DMS153 treated with DMSO at 0.1 percent for 48 hours (cell line): ENCODE measurements at regions not wholly inside any gene's neighbourhood (a gene's known extent, or its start where the extent isn't known, plus 50 kb on each side); places are given as distances from the start of the nearest gene placed in this dataset.

Experiments
- DNase-seq: peaks from one replicate; lab custom pipeline; 2025; ENCODE audit not compliant: unreplicated experiment; lab: John Stamatoyannopoulos, UW

- DNase-seq: no peak
Observed at GRCh38 chr14:104318558-104319490, 180.4 kb downstream of the KIF26A start.

- no peak for DNase-seq
Observed at GRCh38 chr14:104319491-104320241, 181.3 kb downstream of the KIF26A start.

- no peak for DNase-seq
Observed at GRCh38 chr14:104320611-104321086, 182.3 kb downstream of the KIF26A start.

- DNase-seq: no peak
Observed at GRCh38 chr14:104321088-104321801, 182.9 kb downstream of the KIF26A start.

GRCh38 chr14:104321802-104322130, 183.4 kb downstream of the KIF26A start:
- no peak for DNase-seq

GRCh38 chr14:104322531-104323366, 184.4 kb downstream of the KIF26A start:
- DNase-seq: peak; percentile 19

- no peak for DNase-seq
Observed at GRCh38 chr14:104323551-104324175, 185.3 kb downstream of the KIF26A start.

GRCh38 chr14:104326848-104327247, 188.5 kb downstream of the KIF26A start:
- no peak for DNase-seq

GRCh38 chr14:104328607-104329006, 190.2 kb downstream of the KIF26A start:
- DNase-seq: no peak

GRCh38 chr14:104329793-104330192, 191.4 kb downstream of the KIF26A start:
- DNase-seq: no peak

- DNase-seq: no peak
Observed at GRCh38 chr14:104331871-104332605, 193.7 kb downstream of the KIF26A start.

- no peak for DNase-seq
Observed at GRCh38 chr14:104332634-104333270, 194.4 kb downstream of the KIF26A start.

GRCh38 chr14:104333646-104334423, 195.4 kb downstream of the KIF26A start:
- no peak for DNase-seq

GRCh38 chr14:104334424-104335161, 196.2 kb downstream of the KIF26A start:
- no peak for DNase-seq

GRCh38 chr14:104335176-104335575, 196.8 kb downstream of the KIF26A start:
- DNase-seq: no peak

- DNase-seq: no peak
Observed at GRCh38 chr14:104335611-104336010, 197.2 kb downstream of the KIF26A start.

GRCh38 chr14:104337351-104337750, 199.0 kb downstream of the KIF26A start:
- no peak for DNase-seq
